ENCODE measurements at regions not wholly inside any gene's neighbourhood (a gene's known extent, or its start where the extent isn't known, plus 50 kb on each side); places are given as distances from the start of the nearest gene placed in this dataset.

DNA sequence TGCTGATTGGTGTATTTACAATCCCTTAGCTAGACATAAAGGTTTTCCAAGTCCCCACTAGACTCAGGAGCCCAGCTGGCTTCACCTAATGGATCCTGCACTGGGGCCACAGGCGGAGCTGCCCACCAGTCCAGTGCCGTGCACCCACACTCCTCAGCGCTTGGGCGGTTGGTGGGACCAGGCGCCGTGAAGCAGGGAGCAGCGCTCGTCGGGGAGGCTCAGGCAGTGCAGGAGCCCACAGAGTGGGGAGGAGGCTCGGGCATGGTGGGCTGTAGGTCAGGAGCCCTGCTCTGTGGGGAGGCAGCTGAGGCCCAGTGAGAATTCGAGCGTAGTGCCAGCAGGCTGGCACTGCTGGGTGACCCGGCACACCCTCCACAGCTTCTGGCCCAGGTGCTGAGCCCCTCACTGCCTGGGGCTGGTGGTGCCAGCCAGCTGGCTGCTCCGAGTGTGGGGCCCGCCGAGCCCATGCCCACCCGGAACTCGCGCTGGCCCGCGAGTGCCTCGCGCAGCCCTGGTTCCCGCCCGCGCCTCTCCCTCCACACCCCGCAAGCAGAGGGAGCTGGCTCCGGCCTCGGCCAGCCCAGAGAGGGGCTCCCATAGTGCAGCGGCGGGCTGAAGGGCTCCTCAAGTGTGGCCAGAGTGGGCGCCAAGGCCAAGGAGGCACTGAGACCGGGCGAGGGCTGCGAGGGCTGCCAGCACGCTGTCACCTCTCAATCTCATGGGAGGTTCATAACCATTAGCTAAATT, 475.6 kb upstream of the DCC start:
- H3K4me3 ChIP-seq (ENCODE audit: low read depth in 2 of 2, low read length in 1 of 2): no peak overlapping the region
- H2AFZ ChIP-seq (ENCODE audit: low read depth): no peak overlapping the region
- no peaks in the 10 kb centered on the region for H3F3A ChIP-seq (replicated peaks; ENCODE audit: insufficient read depth)
- ChIA-PET POLR2A (no interaction called here), CTCF (interaction anchor here (0.8 kb wide), 1 partner anchor 16 kb away, joined by 3 read pairs; no protein-coding TSS in a partner anchor)
- TF ChIP-seq CHD2 (IDR thresholded peaks at IDR 0.05; ENCODE audit: low read length, partially characterized antibody) (no peak), RAD21 (IDR thresholded peaks at IDR 0.05; ENCODE audit: low read length) (no peak), GATA2 (CRISPR knock-in tag; IDR thresholded peaks at IDR 0.05) (no peak), RCOR1 (IDR thresholded peaks at IDR 0.05; ENCODE audit: low read length) (no peak), IRF3 (IDR thresholded peaks at IDR 0.05; ENCODE audit: low read depth, low read length) (no peak), FOXJ3 (CRISPR knock-in tag; IDR thresholded peaks at IDR 0.05) (no peak), ELF1 (IDR thresholded peaks at IDR 0.05) (no peak), TAF1 (IDR thresholded peaks at IDR 0.05; ENCODE audit: borderline replicate concordance, low read depth, low read length) (no peak), RFX5 (IDR thresholded peaks at IDR 0.05; ENCODE audit: low read length) (no peak)
- TF ChIP-seq, protein P1, sequence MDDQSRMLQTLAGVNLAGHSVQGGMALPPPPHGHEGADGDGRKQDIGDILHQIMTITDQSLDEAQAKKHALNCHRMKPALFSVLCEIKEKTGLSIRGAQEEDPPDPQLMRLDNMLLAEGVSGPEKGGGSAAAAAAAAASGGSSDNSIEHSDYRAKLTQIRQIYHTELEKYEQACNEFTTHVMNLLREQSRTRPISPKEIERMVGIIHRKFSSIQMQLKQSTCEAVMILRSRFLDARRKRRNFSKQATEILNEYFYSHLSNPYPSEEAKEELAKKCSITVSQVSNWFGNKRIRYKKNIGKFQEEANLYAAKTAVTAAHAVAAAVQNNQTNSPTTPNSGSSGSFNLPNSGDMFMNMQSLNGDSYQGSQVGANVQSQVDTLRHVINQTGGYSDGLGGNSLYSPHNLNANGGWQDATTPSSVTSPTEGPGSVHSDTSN (IDR thresholded peaks at IDR 0.05): no peak
- H3K27ac ChIP-seq (ENCODE audit: low read depth in 2 of 2, low read length in 1 of 2): no peak overlapping the region
- H4K20me1 ChIP-seq (ENCODE audit: insufficient read depth): no peaks in the 10 kb centered on the region
- no peaks in the 10 kb centered on the region for H3K9me2 ChIP-seq
- no peaks in the 10 kb centered on the region for H3K27me3 ChIP-seq (ENCODE audit: insufficient read depth)
- no peak overlapping the region for H3K4me2 ChIP-seq
- no peaks in the 10 kb centered on the region for H3K4me1 ChIP-seq (ENCODE audit: control insufficient read depth in 1 of 2, insufficient read depth in 2 of 2, low read depth in 1 of 2, low read length in 1 of 2)
- DNase-seq: no peak
- no peaks in the 10 kb centered on the region for H3K36me3 ChIP-seq (replicated peaks in 1 of 2; ENCODE audit: control insufficient read depth in 1 of 2, insufficient read depth in 2 of 2, low read length in 1 of 2)
- H3K79me2 ChIP-seq (ENCODE audit: insufficient read depth): no peaks in the 10 kb centered on the region
- 67% methylated on average over 4 of the region's 36 CpGs for WGBS (ENCODE audit: low lambda C conversion rate)
- H3K9me3 ChIP-seq: no peaks in the 10 kb centered on the region; the same call in 1 of the 2 replicates
- no peak overlapping the region for H3K9ac ChIP-seq

GRCh38 chr18:51865538-51865937, 474.5 kb upstream of the DCC start:
- H3K27me3 ChIP-seq (ENCODE audit: insufficient read depth): no peaks in the 10 kb centered on the region
- ChIA-PET CTCF (interaction anchor here (0.8 kb wide), 1 partner anchor 15 kb away, joined by 3 read pairs; no protein-coding TSS in a partner anchor), POLR2A (no interaction called here)
- no peak overlapping the region for H3K9ac ChIP-seq
- no peaks in the 10 kb centered on the region; the same call in 1 of the 2 replicates for H3K9me3 ChIP-seq
- no peaks in the 10 kb centered on the region for H3K4me1 ChIP-seq (ENCODE audit: control insufficient read depth in 1 of 2, insufficient read depth in 2 of 2, low read depth in 1 of 2, low read length in 1 of 2)
- H3K9me2 ChIP-seq: no peaks in the 10 kb centered on the region
- H3K4me3 ChIP-seq (ENCODE audit: low read depth in 2 of 2, low read length in 1 of 2): no peak overlapping the region
- no peaks in the 10 kb centered on the region for H3K79me2 ChIP-seq (ENCODE audit: insufficient read depth)
- H2AFZ ChIP-seq (ENCODE audit: low read depth): no peak overlapping the region
- no peaks in the 10 kb centered on the region for H4K20me1 ChIP-seq (ENCODE audit: insufficient read depth)
- no peak for DNase-seq
- H3K4me2 ChIP-seq: no peak overlapping the region
- H3K36me3 ChIP-seq (replicated peaks in 1 of 2; ENCODE audit: control insufficient read depth in 1 of 2, insufficient read depth in 2 of 2, low read length in 1 of 2): no peaks in the 10 kb centered on the region
- H3F3A ChIP-seq (replicated peaks; ENCODE audit: insufficient read depth): no peaks in the 10 kb centered on the region
- whole genome bisulfite sequencing (ENCODE audit: low lambda C conversion rate): 21% methylated on average over 1 of the region's 1 CpG
- H3K27ac ChIP-seq (ENCODE audit: low read depth in 2 of 2, low read length in 1 of 2): no peak overlapping the region
- TF ChIP-seq, protein P2, sequence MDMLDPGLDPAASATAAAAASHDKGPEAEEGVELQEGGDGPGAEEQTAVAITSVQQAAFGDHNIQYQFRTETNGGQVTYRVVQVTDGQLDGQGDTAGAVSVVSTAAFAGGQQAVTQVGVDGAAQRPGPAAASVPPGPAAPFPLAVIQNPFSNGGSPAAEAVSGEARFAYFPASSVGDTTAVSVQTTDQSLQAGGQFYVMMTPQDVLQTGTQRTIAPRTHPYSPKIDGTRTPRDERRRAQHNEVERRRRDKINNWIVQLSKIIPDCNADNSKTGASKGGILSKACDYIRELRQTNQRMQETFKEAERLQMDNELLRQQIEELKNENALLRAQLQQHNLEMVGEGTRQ (IDR thresholded peaks at IDR 0.05; ENCODE audit: borderline replicate concordance, low read depth, low read length): no peak
- TF ChIP-seq EZH2phosphoT487 (IDR thresholded peaks at IDR 0.05; ENCODE audit: borderline replicate concordance, low read depth): no peak
- TF ChIP-seq, protein P3, sequence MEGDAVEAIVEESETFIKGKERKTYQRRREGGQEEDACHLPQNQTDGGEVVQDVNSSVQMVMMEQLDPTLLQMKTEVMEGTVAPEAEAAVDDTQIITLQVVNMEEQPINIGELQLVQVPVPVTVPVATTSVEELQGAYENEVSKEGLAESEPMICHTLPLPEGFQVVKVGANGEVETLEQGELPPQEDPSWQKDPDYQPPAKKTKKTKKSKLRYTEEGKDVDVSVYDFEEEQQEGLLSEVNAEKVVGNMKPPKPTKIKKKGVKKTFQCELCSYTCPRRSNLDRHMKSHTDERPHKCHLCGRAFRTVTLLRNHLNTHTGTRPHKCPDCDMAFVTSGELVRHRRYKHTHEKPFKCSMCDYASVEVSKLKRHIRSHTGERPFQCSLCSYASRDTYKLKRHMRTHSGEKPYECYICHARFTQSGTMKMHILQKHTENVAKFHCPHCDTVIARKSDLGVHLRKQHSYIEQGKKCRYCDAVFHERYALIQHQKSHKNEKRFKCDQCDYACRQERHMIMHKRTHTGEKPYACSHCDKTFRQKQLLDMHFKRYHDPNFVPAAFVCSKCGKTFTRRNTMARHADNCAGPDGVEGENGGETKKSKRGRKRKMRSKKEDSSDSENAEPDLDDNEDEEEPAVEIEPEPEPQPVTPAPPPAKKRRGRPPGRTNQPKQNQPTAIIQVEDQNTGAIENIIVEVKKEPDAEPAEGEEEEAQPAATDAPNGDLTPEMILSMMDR (IDR thresholded peaks at IDR 0.05): no peak
- no peak for TF ChIP-seq IRF3 (IDR thresholded peaks at IDR 0.05; ENCODE audit: low read depth, low read length)
- no peak for TF ChIP-seq REST (IDR thresholded peaks at IDR 0.05; ENCODE audit: low read depth, low read length)
- no peak for TF ChIP-seq ELF1 (IDR thresholded peaks at IDR 0.05)
- no peak for TF ChIP-seq FOXM1 (IDR thresholded peaks at IDR 0.05; ENCODE audit: low read depth)
- TF ChIP-seq RCOR1 (IDR thresholded peaks at IDR 0.05; ENCODE audit: low read length): no peak
- no peak for TF ChIP-seq FOSL2 (IDR thresholded peaks at IDR 0.05; ENCODE audit: borderline replicate concordance, low read depth)

Data from SK-N-SH (cell line).